LNCAP (cell line): ENCODE measurements at regions not wholly inside any gene's neighbourhood (a gene's known extent, or its start where the extent isn't known, plus 50 kb on each side); places are given as distances from the start of the nearest gene placed in this dataset.

Experiments
- CTCF ChIP-seq: fragments of 450-650 bp; IDR thresholded peaks from 2 replicates; pipeline ENCODE4 v1.5.1; 2017; ENCODE audit warnings: mild to moderate bottlenecking

- no peak for TF ChIP-seq CTCF
Measured at GRCh38 chr12:68477906-68478305, 132.8 kb upstream of the RAP1B start.

- TF ChIP-seq CTCF = no peak
Measured at GRCh38 chr12:68478516-68479260, 132.0 kb upstream of the RAP1B start.

- no peak for TF ChIP-seq CTCF
Measured at GRCh38 chr12:68479261-68479895, 131.3 kb upstream of the RAP1B start.

- TF ChIP-seq CTCF = no peak
Measured at GRCh38 chr12:68479896-68480291, 130.8 kb upstream of the RAP1B start.

- no peak for TF ChIP-seq CTCF
Measured at GRCh38 chr12:68480526-68480925, 130.2 kb upstream of the RAP1B start.

- TF ChIP-seq CTCF = no peak
Measured at GRCh38 chr12:68481181-68481941, 129.3 kb upstream of the RAP1B start.

GRCh38 chr12:68482014-68482413, 128.7 kb upstream of the RAP1B start:
- TF ChIP-seq CTCF = no peak
